ENCODE measurements at regions not wholly inside any gene's neighbourhood (a gene's known extent, or its start where the extent isn't known, plus 50 kb on each side); places are given as distances from the start of the nearest gene placed in this dataset.
"Not testable (repeated sequence)": the region's sequence is repeated elsewhere in the genome, so short reads cannot be mapped to it uniquely, and the experiment has no call there.

DNA sequence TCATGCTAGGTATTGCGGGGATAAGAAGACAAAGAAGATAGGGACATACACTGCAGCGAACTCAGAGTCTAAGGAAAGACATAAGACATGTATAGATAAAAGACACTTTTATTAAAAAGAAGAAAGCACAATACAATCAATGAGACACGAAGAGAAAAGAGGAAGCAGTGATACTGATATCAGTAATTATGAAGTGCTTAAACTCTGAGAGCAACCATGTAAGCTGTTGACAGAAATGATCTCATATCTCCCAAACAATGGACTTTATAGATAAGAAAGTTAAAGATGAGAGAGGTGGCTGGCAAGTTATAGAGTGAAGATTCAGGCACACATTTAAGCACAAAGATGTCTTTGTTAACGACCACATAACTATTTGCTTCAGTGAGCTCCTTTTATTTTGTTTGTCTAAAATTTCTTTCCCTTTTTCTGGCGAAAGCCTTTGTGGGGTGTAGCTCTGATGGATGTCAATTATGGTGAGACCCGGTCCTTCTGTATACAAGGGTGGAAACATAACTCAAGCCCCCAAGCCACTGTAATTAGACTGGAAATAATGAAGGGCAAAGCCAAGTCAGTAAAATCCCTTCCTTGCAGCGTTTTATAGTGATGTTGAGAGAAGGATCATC lies 818.0 kb upstream of the SLC10A2 start:
- no peak for DNase-seq (ENCODE audit: low spot score)

DNA sequence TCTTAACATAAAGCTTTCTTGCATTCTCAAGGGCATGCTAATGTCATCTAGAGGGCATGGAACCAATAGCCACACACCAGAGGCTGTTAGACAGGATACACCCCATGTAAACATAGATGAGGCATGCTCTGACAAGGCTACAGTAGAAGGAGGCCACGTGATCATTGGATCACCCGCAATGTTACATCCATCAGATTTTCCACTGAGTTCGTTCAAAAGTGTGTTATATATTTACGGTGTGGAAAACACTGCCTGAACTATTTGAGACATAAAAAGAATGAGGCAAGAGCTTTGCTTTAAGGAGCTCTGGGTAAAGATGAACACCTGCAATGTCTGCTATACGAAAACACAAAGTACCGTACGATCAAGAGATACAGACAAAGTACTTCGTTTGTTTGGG lies 817.5 kb upstream of the SLC10A2 start:
- DNase-seq (ENCODE audit: low spot score) = no peak

DNA sequence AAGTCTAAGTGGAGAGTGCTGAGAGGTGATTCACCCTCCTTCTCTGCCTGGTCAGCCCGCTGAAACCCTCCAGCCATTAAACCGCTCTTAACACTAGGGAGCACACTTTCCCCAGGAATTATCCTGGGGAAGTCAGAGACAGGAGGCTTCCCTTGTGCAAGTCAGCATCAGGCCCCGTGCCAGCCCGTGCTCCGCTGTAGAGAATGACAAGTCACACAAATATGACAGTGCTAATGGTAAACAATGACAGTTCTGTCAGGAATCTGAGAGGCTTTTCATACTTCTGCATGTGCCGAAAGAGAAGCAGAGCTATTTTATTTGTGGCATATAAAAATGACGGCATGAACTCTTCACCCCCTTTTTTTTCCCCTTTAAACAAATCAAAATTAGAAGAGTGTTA lies 816.9 kb upstream of the SLC10A2 start:
- DNase-seq (ENCODE audit: low spot score) = peak; percentile 84

DNA sequence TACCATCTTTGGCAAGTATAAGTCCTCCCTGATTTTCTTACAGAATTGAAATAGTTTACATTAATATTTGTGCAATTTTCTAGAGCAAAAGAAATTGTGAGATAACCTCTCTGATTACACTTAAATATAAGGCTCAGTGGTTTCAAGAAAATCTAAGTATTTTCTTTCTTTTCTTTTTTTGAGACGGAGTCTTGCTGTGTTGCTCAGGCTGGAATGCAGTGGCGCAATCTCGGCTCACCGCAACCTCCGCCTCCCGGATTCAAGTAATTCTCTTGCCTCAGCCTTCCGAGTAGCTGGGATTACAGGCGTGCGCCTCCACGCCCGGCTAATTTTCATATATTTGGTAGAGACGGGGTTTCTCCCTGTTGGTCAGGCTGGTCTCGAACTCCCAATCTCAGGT lies 813.9 kb upstream of the SLC10A2 start:
- DNase-seq (ENCODE audit: low spot score) = not testable (repeated sequence)

GRCh38 chr13:103878891-103879605 lies 812.8 kb upstream of the SLC10A2 start:
- DNase-seq (ENCODE audit: low spot score) = no peak

- DNase-seq (ENCODE audit: low spot score) = no peak
Observed at GRCh38 chr13:103876571-103876970, 810.4 kb upstream of the SLC10A2 start.

GRCh38 chr13:103873725-103874124 lies 807.5 kb upstream of the SLC10A2 start:
- DNase-seq (ENCODE audit: low spot score) = no peak

- DNase-seq (ENCODE audit: low spot score) = no peak
Observed at GRCh38 chr13:103866048-103866447, 799.8 kb upstream of the SLC10A2 start.

DNA sequence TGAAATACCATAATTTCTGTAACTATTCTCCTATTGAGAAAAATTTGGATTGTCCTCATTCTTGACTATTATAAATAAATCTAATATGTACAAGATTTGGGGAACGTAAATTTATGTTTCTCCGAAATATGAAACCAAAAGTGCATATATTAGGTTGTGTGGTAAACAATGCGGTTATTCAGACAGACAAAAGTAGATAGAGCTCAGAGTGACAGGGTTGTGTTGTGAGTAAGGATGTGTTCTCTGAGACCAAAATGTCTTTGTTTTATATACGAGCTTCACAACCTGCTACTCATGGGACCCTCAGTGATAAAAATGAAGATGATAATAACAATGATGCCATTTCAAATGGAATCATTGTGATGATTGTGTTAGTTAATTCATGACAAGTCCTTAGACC lies 796.3 kb upstream of the SLC10A2 start:
- no peak for DNase-seq (ENCODE audit: low spot score)

- DNase-seq (ENCODE audit: low spot score) = no peak
Observed at GRCh38 chr13:103859952-103860351, 793.7 kb upstream of the SLC10A2 start.

DNA sequence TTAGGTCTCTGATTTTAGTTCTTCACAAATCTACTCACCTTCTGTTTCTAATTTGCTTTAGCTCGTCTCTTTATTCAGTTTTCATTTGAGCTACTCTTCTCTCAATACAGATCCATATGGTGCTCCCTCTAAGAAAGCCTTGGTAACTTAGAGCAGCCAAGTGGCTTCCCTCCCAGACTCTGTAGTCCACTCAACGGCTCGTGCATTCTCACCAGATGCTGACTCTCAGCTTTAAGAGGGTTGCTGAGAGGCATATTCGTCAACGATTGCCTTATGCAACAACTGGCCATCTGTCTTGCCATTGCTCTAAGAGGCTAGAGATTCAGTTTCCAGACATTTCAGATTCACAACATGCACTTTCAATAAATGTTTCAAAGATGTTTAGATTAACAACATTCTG lies 785.8 kb upstream of the SLC10A2 start:
- DNase-seq (ENCODE audit: low spot score) = no peak

GRCh38 chr13:103844471-103844870 lies 778.3 kb upstream of the SLC10A2 start:
- no peak for DNase-seq (ENCODE audit: low spot score)

DNA sequence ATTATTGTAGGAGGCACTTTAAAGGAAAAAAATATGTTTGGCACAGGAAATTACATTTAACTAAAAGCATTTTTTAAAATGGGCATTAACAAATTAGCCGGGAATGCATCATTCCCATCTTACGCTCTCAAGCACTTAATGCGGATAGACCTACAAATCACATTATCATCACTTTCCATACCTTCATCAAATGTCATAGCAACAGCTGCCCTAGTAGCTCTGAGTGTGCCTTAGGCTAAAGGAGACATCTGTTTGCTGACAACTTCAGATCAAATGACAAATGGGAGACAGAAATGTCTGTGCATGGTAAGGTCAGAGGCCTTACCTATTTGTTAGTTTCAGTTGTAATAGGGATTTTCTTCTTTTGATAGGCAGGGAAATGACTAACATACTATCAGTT lies 773.2 kb upstream of the SLC10A2 start:
- DNase-seq (ENCODE audit: low spot score) = no peak

DNA sequence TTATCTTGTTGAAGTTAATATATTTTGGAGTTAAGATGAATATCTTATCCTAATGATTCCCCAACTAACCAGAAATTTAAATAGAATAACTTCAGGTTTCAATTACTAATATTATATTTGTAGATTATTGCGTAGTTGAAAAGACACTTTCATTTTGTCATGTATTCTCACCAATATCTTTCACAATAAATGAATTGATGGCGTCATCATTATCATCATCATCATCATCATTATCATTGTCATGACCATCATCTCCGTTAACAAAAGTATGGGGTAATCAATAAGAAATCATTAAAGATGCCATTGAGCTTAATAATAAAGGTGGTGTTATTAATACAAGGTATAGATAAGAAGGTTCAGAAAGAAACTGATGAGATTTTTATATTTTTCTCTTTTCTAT lies 768.8 kb upstream of the SLC10A2 start:
- no peak for DNase-seq (ENCODE audit: low spot score)

DNA sequence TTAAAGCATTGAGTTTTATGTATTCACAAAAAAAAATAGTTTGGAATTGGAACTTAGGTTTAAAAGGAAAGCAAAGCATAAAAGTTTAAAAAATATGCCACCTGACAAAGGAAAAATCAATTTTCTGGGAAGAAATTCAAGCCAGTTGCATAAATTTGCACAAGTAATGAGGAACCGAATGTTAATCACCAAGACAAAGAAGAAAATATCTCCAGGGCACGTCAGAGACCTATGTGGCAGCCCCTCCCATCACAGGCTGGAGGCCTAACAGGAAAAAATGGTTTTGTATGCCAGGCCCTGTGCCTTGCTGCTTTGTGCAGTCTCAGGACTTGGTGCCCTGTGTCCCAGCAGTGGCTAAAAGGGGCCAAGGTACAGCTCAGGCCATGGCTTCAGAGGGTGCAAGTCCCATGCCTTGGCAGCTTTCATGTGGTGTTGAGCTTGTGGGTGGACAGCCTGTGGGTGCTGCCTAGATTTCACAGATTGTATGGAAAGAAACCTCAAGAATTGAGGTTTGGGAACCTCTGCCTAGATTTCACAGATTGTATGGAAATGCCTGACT lies 767.2 kb upstream of the SLC10A2 start:
- no peak for DNase-seq (ENCODE audit: low spot score)

GRCh38 chr13:103815619-103816018 lies 749.4 kb upstream of the SLC10A2 start:
- no peak for DNase-seq (ENCODE audit: low spot score)

DNA sequence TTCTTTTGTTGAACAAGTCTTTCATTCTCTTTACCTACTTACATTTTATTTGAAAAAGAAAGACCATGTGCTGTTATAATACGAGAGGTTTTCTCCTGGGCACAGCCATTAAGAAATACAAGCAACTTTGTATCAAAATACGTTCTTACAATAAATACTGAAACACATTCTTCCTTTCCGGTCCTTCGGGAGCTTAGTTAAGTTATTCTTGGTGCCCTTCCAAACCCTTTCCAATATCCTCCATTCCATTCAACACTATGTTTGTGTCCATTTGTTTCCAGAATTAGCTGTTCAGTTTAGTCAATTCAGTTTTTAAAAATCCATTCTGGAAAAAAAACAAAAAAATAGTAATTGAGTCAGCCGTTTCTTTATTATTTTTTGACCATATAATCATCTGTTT lies 746.8 kb upstream of the SLC10A2 start:
- DNase-seq (ENCODE audit: low spot score) = no peak

GRCh38 chr13:103812558-103812957 lies 746.3 kb upstream of the SLC10A2 start:
- DNase-seq (ENCODE audit: low spot score) = no peak

- DNase-seq (ENCODE audit: low spot score) = no peak
Observed at GRCh38 chr13:103810026-103810425, 743.8 kb upstream of the SLC10A2 start.

GRCh38 chr13:103805771-103806170 lies 739.6 kb upstream of the SLC10A2 start:
- no peak for DNase-seq (ENCODE audit: low spot score)

DNA sequence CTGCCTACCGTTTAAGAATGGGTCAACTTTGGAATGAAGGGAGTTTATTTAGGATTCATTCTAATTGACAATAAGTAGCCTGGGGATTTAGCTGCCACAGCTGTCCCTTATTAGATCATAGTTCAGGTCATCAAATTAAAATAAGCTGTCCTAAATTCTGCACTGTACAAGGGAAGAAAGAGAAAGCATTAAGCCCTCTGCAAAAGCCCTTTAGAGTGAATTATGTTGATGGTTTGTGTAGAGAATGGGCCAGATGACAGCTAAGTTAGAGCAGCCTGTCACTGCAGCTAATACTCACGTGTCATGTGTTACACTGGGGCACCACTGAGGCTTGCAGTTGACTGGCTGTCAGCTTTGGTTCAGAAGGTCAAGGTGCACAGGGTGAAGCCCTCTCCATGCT lies 737.1 kb upstream of the SLC10A2 start:
- DNase-seq (ENCODE audit: low spot score) = no peak

DNA sequence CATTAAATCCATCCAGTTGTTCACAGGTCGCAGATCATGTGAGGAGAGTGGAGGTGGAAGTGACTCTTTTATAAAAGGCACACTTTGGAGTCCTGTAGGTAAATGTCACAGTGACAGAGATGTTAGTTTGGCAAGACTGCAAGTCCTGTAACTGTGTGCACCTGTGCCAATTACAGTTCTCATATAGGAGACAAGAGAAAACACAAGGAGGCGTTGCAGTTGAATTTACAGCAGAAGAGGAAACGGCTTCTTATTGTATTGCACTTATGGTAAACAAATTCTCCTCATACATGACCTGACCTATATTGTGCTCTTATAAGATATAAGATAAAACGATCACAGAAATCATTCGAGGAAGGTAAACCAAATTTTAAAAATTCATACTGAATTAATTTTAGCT lies 732.8 kb upstream of the SLC10A2 start:
- no peak for DNase-seq (ENCODE audit: low spot score)

- no peak for DNase-seq (ENCODE audit: low spot score)
Observed at GRCh38 chr13:103795892-103796478, 729.8 kb upstream of the SLC10A2 start.

All from SW480 (cell line).